WTC11 (cell line): ENCODE measurements at regions not wholly inside any gene's neighbourhood (a gene's known extent, or its start where the extent isn't known, plus 50 kb on each side); places are given as distances from the start of the nearest gene placed in this dataset.

Source experiments
- ATAC-seq: fragments of 200-7000 bp; cut with Tn5 transposase; 2 replicates; pipeline ENCODE4 v1.10.0; 2021; ENCODE audit warnings: mild to moderate bottlenecking, moderate library complexity
- CTCF ChIA-PET: fragments of 300-600 bp; sonication (Branson Sonifier 250); formaldehyde crosslinking; loops from one replicate; lab custom pipeline; 2021; ENCODE audit warnings: antibody characterized with exemption; lab: Charles Lee
- POLR2A ChIA-PET: fragments of 350-600 bp; sonication (Branson Sonifier 250); formaldehyde crosslinking; loops from one replicate; lab custom pipeline; 2021; ENCODE audit warnings: antibody characterized with exemption; lab: Charles Lee
- DNase-seq: peaks from one replicate; pipeline ENCODE4 v3.0.0; 2021; ENCODE audit warnings: low spot score
- H3K27ac Mint-ChIP-seq: 2 replicates; pipeline ENCODE4 v1.8.0; 2021; ENCODE audit warnings: mixed read lengths
- H3K27me3 Mint-ChIP-seq: 2 replicates; pipeline ENCODE4 v1.8.0; 2021; ENCODE audit warnings: low read depth, mild to moderate bottlenecking, moderate library complexity, mixed read lengths
- H3K36me3 Mint-ChIP-seq: 2 replicates; pipeline ENCODE4 v1.8.0; 2021; ENCODE audit warnings: mixed read lengths
- H3K4me1 Mint-ChIP-seq: 2 replicates; pipeline ENCODE4 v1.8.0; 2022; ENCODE audit warnings: mixed read lengths
- H3K4me3 Mint-ChIP-seq: 2 replicates; pipeline ENCODE4 v1.8.0; 2021; ENCODE audit warnings: mild to moderate bottlenecking, moderate library complexity, mixed read lengths
- H3K9me3 Mint-ChIP-seq: 2 replicates; pipeline ENCODE4 v1.8.0; 2021; ENCODE audit warnings: mixed read lengths
- CREM ChIP-seq: sonication (generic); formaldehyde crosslinking; IDR thresholded peaks from 2 replicates; pipeline ENCODE4 v1.8.1; 2022; ENCODE audit warnings: mild to moderate bottlenecking, missing genetic modification reagents, moderate library complexity
- OVOL2 ChIP-seq: fragments of 250-450 bp; sonication (Bioruptor Pico); IDR thresholded peaks from 2 replicates; pipeline ENCODE4 v1.9.0; 2021; ENCODE audit warnings: mild to moderate bottlenecking, borderline replicate concordance
- TCF7 ChIP-seq: sonication (generic); formaldehyde crosslinking; IDR thresholded peaks from 2 replicates; pipeline ENCODE4 v1.8.0; 2022; ENCODE audit warnings: mild to moderate bottlenecking, low read depth, missing genetic modification reagents, moderate library complexity
- TF ChIP-seq, protein P1 (sequence below): sonication (generic); formaldehyde crosslinking; IDR thresholded peaks from 2 replicates; pipeline ENCODE4 v1.8.0; 2022; ENCODE audit warnings: mild to moderate bottlenecking, missing genetic modification reagents
- TF ChIP-seq, protein P2 (sequence below): sonication (generic); formaldehyde crosslinking; IDR thresholded peaks from 2 replicates; pipeline ENCODE4 v1.8.0; 2023; ENCODE audit warnings: missing genetic modification reagents
- TF ChIP-seq, protein P3 (sequence below): fragments of 250-450 bp; sonication (Bioruptor Pico); IDR thresholded peaks from 2 replicates; pipeline ENCODE4 v1.9.0; 2021; ENCODE audit warnings: mild to moderate bottlenecking
- TF ChIP-seq, protein P4 (sequence below): sonication (generic); formaldehyde crosslinking; IDR thresholded peaks from 2 replicates; pipeline ENCODE4 v1.8.1; 2023; ENCODE audit warnings: mild to moderate bottlenecking, missing genetic modification reagents
- TF ChIP-seq, protein P5 (sequence below): sonication (generic); formaldehyde crosslinking; IDR thresholded peaks from 2 replicates; pipeline ENCODE4 v1.8.1; 2023; ENCODE audit warnings: mild to moderate bottlenecking, missing genetic modification reagents
- TF ChIP-seq, protein P6 (sequence below): fragments of 250-450 bp; sonication (Bioruptor Pico); IDR thresholded peaks from 2 replicates; pipeline ENCODE4 v1.8.0; 2021; ENCODE audit warnings: mild to moderate bottlenecking

DNA sequence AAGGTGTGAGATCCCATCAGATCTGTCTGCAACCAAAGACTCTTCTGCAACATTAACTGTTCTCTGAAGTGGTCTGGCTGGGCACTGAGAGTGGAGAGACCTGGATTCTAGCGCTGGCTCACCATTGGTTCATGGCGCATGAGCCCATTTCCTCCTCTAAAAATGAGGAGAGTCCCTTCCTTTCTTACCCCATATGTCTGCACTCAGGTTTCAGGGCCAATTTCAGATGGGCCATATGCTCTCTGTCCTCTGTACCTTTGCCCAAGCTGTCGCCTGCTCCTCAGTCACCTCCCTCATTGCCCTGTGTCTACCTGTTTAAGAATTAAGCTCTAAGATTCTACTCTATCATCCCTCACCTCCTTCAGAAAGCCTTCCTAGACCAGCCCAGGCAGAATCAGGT lies 484.7 kb downstream of the INSC start (continued):
- TF ChIP-seq, protein P1, sequence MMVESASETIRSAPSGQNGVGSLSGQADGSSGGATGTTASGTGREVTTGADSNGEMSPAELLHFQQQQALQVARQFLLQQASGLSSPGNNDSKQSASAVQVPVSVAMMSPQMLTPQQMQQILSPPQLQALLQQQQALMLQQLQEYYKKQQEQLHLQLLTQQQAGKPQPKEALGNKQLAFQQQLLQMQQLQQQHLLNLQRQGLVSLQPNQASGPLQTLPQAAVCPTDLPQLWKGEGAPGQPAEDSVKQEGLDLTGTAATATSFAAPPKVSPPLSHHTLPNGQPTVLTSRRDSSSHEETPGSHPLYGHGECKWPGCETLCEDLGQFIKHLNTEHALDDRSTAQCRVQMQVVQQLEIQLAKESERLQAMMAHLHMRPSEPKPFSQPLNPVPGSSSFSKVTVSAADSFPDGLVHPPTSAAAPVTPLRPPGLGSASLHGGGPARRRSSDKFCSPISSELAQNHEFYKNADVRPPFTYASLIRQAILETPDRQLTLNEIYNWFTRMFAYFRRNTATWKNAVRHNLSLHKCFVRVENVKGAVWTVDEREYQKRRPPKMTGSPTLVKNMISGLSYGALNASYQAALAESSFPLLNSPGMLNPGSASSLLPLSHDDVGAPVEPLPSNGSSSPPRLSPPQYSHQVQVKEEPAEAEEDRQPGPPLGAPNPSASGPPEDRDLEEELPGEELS = no peak
- TF ChIP-seq, protein P2, sequence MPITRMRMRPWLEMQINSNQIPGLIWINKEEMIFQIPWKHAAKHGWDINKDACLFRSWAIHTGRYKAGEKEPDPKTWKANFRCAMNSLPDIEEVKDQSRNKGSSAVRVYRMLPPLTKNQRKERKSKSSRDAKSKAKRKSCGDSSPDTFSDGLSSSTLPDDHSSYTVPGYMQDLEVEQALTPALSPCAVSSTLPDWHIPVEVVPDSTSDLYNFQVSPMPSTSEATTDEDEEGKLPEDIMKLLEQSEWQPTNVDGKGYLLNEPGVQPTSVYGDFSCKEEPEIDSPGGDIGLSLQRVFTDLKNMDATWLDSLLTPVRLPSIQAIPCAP (CRISPR knock-in tag) = no peak
- TF ChIP-seq, protein P3, sequence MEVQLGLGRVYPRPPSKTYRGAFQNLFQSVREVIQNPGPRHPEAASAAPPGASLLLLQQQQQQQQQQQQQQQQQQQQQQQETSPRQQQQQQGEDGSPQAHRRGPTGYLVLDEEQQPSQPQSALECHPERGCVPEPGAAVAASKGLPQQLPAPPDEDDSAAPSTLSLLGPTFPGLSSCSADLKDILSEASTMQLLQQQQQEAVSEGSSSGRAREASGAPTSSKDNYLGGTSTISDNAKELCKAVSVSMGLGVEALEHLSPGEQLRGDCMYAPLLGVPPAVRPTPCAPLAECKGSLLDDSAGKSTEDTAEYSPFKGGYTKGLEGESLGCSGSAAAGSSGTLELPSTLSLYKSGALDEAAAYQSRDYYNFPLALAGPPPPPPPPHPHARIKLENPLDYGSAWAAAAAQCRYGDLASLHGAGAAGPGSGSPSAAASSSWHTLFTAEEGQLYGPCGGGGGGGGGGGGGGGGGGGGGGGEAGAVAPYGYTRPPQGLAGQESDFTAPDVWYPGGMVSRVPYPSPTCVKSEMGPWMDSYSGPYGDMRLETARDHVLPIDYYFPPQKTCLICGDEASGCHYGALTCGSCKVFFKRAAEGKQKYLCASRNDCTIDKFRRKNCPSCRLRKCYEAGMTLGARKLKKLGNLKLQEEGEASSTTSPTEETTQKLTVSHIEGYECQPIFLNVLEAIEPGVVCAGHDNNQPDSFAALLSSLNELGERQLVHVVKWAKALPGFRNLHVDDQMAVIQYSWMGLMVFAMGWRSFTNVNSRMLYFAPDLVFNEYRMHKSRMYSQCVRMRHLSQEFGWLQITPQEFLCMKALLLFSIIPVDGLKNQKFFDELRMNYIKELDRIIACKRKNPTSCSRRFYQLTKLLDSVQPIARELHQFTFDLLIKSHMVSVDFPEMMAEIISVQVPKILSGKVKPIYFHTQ (CRISPR knock-in tag) = no peak
- TF ChIP-seq CREM (CRISPR knock-in tag) (no peak), TCF7 (CRISPR knock-in tag) (no peak)
- TF ChIP-seq, protein P4, sequence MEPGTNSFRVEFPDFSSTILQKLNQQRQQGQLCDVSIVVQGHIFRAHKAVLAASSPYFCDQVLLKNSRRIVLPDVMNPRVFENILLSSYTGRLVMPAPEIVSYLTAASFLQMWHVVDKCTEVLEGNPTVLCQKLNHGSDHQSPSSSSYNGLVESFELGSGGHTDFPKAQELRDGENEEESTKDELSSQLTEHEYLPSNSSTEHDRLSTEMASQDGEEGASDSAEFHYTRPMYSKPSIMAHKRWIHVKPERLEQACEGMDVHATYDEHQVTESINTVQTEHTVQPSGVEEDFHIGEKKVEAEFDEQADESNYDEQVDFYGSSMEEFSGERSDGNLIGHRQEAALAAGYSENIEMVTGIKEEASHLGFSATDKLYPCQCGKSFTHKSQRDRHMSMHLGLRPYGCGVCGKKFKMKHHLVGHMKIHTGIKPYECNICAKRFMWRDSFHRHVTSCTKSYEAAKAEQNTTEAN = no peak
- TF ChIP-seq, protein P5, sequence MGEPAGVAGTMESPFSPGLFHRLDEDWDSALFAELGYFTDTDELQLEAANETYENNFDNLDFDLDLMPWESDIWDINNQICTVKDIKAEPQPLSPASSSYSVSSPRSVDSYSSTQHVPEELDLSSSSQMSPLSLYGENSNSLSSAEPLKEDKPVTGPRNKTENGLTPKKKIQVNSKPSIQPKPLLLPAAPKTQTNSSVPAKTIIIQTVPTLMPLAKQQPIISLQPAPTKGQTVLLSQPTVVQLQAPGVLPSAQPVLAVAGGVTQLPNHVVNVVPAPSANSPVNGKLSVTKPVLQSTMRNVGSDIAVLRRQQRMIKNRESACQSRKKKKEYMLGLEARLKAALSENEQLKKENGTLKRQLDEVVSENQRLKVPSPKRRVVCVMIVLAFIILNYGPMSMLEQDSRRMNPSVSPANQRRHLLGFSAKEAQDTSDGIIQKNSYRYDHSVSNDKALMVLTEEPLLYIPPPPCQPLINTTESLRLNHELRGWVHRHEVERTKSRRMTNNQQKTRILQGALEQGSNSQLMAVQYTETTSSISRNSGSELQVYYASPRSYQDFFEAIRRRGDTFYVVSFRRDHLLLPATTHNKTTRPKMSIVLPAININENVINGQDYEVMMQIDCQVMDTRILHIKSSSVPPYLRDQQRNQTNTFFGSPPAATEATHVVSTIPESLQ (CRISPR knock-in tag) = no peak
- TF ChIP-seq, protein P6, sequence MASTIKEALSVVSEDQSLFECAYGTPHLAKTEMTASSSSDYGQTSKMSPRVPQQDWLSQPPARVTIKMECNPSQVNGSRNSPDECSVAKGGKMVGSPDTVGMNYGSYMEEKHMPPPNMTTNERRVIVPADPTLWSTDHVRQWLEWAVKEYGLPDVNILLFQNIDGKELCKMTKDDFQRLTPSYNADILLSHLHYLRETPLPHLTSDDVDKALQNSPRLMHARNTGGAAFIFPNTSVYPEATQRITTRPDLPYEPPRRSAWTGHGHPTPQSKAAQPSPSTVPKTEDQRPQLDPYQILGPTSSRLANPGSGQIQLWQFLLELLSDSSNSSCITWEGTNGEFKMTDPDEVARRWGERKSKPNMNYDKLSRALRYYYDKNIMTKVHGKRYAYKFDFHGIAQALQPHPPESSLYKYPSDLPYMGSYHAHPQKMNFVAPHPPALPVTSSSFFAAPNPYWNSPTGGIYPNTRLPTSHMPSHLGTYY (CRISPR knock-in tag) = no peak

DNA sequence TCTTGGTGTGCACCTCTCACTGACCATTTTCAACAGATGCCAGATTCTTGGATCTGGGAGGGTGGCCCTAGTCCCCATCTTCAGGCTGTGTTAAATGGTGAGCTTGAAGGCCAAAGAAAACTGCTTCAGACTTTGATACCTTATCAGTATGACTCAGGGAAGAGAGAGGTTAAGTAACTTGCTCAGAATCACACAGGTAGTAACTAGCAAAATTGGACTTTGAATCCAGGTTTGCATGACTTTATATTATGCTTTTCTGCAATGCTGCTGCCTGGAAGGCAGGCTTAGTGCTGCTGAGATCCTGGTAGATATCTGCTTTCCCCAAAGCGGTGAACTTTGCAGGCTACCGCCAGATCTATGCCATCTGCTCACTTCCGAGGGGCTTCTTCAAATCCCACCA lies 487.3 kb downstream of the INSC start:
- no peak overlapping the region for H3K4me3 Mint-ChIP-seq
- no peak for TF ChIP-seq OVOL2 (CRISPR knock-in tag)
- TF ChIP-seq, protein P3 (CRISPR knock-in tag) = no peak
- H3K27me3 Mint-ChIP-seq = no peaks in the 10 kb centered on the region
- H3K9me3 Mint-ChIP-seq = no peaks in the 10 kb centered on the region
- H3K36me3 Mint-ChIP-seq = no peaks in the 10 kb centered on the region
- CTCF ChIA-PET = interaction anchor here (0.6 to 2.2 kb wide), 2 partner anchors 27 to 48 kb away, joined by 3 to 5 read pairs; no protein-coding TSS in a partner anchor
- DNase-seq (no peak), ATAC-seq (no peak)
- POLR2A ChIA-PET = no interaction called here
- no peak overlapping the region for H3K27ac Mint-ChIP-seq
- peaks cover 21% of the 10 kb centered on the region for H3K4me1 Mint-ChIP-seq
